ENCODE measurements at regions not wholly inside any gene's neighbourhood (a gene's known extent, or its start where the extent isn't known, plus 50 kb on each side); places are given as distances from the start of the nearest gene placed in this dataset.

GRCh38 chr5:162817364-162817763 is 620.0 kb upstream of the CCNG1 start:
- TF ChIP-seq, protein P1, sequence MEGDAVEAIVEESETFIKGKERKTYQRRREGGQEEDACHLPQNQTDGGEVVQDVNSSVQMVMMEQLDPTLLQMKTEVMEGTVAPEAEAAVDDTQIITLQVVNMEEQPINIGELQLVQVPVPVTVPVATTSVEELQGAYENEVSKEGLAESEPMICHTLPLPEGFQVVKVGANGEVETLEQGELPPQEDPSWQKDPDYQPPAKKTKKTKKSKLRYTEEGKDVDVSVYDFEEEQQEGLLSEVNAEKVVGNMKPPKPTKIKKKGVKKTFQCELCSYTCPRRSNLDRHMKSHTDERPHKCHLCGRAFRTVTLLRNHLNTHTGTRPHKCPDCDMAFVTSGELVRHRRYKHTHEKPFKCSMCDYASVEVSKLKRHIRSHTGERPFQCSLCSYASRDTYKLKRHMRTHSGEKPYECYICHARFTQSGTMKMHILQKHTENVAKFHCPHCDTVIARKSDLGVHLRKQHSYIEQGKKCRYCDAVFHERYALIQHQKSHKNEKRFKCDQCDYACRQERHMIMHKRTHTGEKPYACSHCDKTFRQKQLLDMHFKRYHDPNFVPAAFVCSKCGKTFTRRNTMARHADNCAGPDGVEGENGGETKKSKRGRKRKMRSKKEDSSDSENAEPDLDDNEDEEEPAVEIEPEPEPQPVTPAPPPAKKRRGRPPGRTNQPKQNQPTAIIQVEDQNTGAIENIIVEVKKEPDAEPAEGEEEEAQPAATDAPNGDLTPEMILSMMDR (conservative IDR thresholded peaks at IDR 0.05 in 1 of 2, IDR thresholded peaks at IDR 0.05 in 1 of 2; ENCODE audit: low read depth in 1 of 2, low read length in 2 of 2), result no peak
- no peak for TF ChIP-seq EZH2 (IDR thresholded peaks at IDR 0.05; ENCODE audit: low read length, missing control alignments)
